Stimulated activated naive CD8-positive, alpha-beta T cell treated with anti-CD3 and anti-CD28 coated beads, Interleukin-15, amount 100 ng/mL, for 72 hours (primary cell): ENCODE measurements at regions not wholly inside any gene's neighbourhood (a gene's known extent, or its start where the extent isn't known, plus 50 kb on each side); places are given as distances from the start of the nearest gene placed in this dataset.

Experiments used
- ATAC-seq: fragments of 150-1000 bp; cut with Tn5 transposase; 2 replicates; pipeline ENCODE4 v1.10.0; 2021; ENCODE audit warnings: mild to moderate bottlenecking, moderate library complexity
- DNase-seq, 2 donors: peaks; one replicate each; pipeline ENCODE4 v3.0.0; 2021 to 2022
- H3K27ac Mint-ChIP-seq, 2 donors: one replicate each; pipeline ENCODE4 v1.8.0; 2022; ENCODE audit warnings: mild to moderate bottlenecking in 2 of 2, mixed read lengths in 2 of 2, moderate library complexity in 2 of 2
- H3K27me3 Mint-ChIP-seq: one replicate; pipeline ENCODE4 v1.8.0; 2022; ENCODE audit warnings: mixed read lengths
- H3K4me1 Mint-ChIP-seq: one replicate; pipeline ENCODE4 v1.8.0; 2022; ENCODE audit warnings: mild to moderate bottlenecking, mixed read lengths
- H3K4me3 Mint-ChIP-seq, 2 donors: one replicate each; pipeline ENCODE4 v1.8.0; 2022; ENCODE audit warnings: mild to moderate bottlenecking in 2 of 2, mixed read lengths in 2 of 2, moderate library complexity in 1 of 2
- H3K9me3 Mint-ChIP-seq, 2 donors: one replicate each; pipeline ENCODE4 v1.8.0; 2022; ENCODE audit warnings: mixed read lengths in 2 of 2

- ATAC-seq (no peak), DNase-seq (no peak)
- no peak overlapping the region for H3K4me3 Mint-ChIP-seq
- peaks cover 7% of the 10 kb centered on the region for H3K27me3 Mint-ChIP-seq
- peaks cover 0 to 4% of the 10 kb centered on the region in 2 donors for H3K9me3 Mint-ChIP-seq
- no peak overlapping the region for H3K27ac Mint-ChIP-seq
- no peaks in the 10 kb centered on the region for H3K4me1 Mint-ChIP-seq
Measured at GRCh38 chr10:33674986-33675599, 340.6 kb upstream of the NRP1 start.

GRCh38 chr10:33674491-33674890, 340.0 kb upstream of the NRP1 start:
- no peaks in the 10 kb centered on the region for H3K4me1 Mint-ChIP-seq
- H3K27ac Mint-ChIP-seq, result no peak overlapping the region
- no peak overlapping the region for H3K4me3 Mint-ChIP-seq
- peaks cover under 1% of the 10 kb centered on the region for H3K27me3 Mint-ChIP-seq
- DNase-seq, result no peak
- no peak for ATAC-seq
- H3K9me3 Mint-ChIP-seq, result peaks cover 0 to 4% of the 10 kb centered on the region in 2 donors

GRCh38 chr10:33673839-33674415, 339.5 kb upstream of the NRP1 start:
- Mint-ChIP-seq H3K27ac (no peak overlapping the region), H3K9me3 (peaks cover 0 to 4% of the 10 kb centered on the region in 2 donors), H3K27me3 (no peaks in the 10 kb centered on the region), H3K4me1 (no peaks in the 10 kb centered on the region), H3K4me3 (no peak overlapping the region)
- DNase-seq (no peak), ATAC-seq (no peak)

- H3K4me3 Mint-ChIP-seq, result no peak overlapping the region
- DNase-seq (no peak), ATAC-seq (no peak)
- peaks cover 8% of the 10 kb centered on the region for H3K4me1 Mint-ChIP-seq
- H3K9me3 Mint-ChIP-seq, result no peaks in the 10 kb centered on the region
- H3K27ac Mint-ChIP-seq, result no peak overlapping the region
- H3K27me3 Mint-ChIP-seq, result no peaks in the 10 kb centered on the region
Measured at GRCh38 chr10:33669904-33670303, 335.4 kb upstream of the NRP1 start.

DNA sequence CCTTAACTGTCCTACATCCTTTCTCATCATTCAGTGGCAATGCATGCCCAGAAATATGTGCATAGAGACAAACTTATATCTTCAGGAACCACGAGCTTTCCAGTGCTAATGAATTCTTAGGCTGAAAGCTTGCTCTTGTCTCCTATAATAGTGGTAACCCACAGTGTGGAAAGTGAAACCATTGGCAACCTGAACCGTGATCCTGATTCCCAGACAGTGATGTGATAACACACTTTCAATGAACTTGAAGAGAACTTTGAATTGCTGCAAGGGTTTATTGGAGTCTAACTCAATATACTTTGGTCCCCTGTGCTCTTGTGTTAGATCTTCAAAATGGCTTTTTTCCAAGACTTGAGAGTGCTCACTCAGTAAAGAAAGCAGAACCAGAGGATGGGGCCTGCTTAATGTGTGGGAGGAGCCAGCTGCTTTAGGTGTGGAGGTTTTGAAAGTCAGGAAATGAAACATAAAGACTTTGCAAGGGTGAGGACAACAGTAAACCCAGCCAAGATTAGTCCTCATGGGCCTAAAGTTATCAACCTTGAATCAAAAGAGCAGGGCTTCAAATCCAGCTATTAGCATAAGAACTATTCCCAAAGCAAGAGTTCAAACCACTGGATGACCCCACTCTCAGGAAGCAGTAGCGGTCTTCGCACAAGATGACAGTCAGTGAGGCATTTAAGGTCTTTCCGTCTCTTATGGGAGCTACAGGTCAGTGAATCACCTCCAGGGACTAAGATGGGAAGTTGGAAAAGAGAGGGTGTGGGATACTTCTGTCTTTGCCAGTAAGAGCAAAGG, 332.4 kb upstream of the NRP1 start:
- peaks cover 12% of the 10 kb centered on the region for H3K27me3 Mint-ChIP-seq
- no peak for ATAC-seq
- peaks cover 12% of the 10 kb centered on the region for H3K4me1 Mint-ChIP-seq
- H3K9me3 Mint-ChIP-seq, result peaks cover 0 to 7% of the 10 kb centered on the region in 2 donors
- H3K4me3 Mint-ChIP-seq, result no peak overlapping the region
- DNase-seq, result no peak
- peak overlapping the region in 1 of 2 donors; percentile 42 for H3K27ac Mint-ChIP-seq

DNA sequence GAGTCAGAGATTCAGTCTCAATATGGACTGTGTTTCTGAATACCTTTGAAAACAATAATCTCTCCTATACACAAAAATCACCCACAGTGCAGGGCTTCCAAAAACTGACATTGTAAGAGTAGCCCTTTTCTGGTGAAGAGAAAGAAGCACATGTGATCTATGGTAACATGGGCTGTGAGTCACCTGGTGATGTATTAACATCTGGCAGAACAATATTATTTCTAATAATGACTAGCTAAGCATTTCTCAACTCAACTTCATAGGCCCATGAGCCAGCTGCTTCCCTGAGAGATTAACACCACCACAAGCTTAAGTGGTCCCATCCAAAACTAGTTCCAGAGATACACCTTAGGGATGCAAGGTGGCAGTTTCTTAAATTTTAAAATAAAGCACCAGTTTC, 331.0 kb upstream of the NRP1 start:
- ATAC-seq, result no peak
- peaks cover 15% of the 10 kb centered on the region for H3K4me1 Mint-ChIP-seq
- no peak for DNase-seq

GRCh38 chr10:33664070-33664469, 329.6 kb upstream of the NRP1 start:
- Mint-ChIP-seq H3K9me3 (peaks cover 0 to 7% of the 10 kb centered on the region in 2 donors), H3K4me3 (no peak overlapping the region), H3K4me1 (peaks cover 15% of the 10 kb centered on the region), H3K27me3 (peaks cover 35% of the 10 kb centered on the region), H3K27ac (no peak overlapping the region)
- ATAC-seq (no peak), DNase-seq (no peak)

More for the DNA sequence above, 331.0 kb upstream of the NRP1 start:
- Mint-ChIP-seq H3K4me3 (no peak overlapping the region), H3K9me3 (peaks cover 0 to 7% of the 10 kb centered on the region in 2 donors), H3K27me3 (peaks cover 20% of the 10 kb centered on the region), H3K27ac (no peak overlapping the region)

GRCh38 chr10:33661580-33662336, 327.3 kb upstream of the NRP1 start:
- peaks cover 38% of the 10 kb centered on the region for H3K27me3 Mint-ChIP-seq
- peaks cover 0 to 7% of the 10 kb centered on the region in 2 donors for H3K9me3 Mint-ChIP-seq
- H3K4me1 Mint-ChIP-seq, result peaks cover 10% of the 10 kb centered on the region
- H3K27ac Mint-ChIP-seq, result peak overlapping the region in 1 of 2 donors; percentile 56
- ATAC-seq (peak; percentile 37), DNase-seq (no peak)
- H3K4me3 Mint-ChIP-seq, result peak overlapping the region in 1 of 2 donors; percentile 37

DNA sequence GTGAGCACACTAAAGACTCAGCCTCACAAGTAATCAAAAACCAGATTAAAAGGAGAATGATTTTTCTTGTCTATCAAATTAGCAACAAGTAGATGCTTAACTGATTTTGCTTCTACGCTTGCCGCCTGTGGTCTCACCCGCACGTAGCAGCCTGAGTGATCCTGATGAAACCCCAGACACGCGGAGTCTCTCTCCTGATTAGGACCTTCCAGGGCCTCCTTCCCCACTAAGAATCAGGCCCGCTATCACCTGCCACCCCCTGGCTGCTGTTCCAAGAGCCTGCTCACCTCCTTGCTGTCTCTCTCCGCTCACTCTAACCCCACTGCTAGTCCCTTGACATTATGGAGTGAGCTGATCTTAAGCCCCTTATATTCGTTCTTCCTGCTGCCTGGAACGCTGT, 325.9 kb upstream of the NRP1 start:
- H3K4me1 Mint-ChIP-seq, result peaks cover 7% of the 10 kb centered on the region
- no peak for ATAC-seq
- peak overlapping the region in 1 of 2 donors; percentile 34 for H3K27ac Mint-ChIP-seq

DNA sequence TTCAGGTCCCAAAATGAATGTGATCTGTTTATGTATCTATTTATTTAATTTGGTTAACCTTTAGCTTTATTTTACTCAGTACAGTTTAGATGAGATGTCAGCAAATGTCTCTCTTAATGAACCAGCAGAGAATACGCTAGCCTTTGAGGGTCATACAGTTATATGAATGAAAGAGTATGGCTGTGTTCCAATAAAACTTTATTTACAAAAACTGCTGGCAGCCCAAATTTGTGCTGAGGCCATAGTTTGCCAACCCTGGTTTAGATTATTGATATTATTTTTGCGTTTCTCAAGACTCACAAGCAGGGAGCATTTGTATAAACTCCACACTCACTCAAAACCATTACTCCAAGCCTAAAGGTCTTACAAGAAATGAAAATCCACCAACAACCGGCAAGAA, 323.4 kb upstream of the NRP1 start:
- DNase-seq (no peak), ATAC-seq (no peak)
- Mint-ChIP-seq H3K27me3 (peaks cover 37% of the 10 kb centered on the region), H3K4me3 (no peak overlapping the region), H3K4me1 (peaks cover 7% of the 10 kb centered on the region), H3K27ac (no peak overlapping the region), H3K9me3 (peaks cover 5 to 9% of the 10 kb centered on the region in 2 donors)

More for the DNA sequence above, 325.9 kb upstream of the NRP1 start:
- Mint-ChIP-seq H3K9me3 (peaks cover 0 to 7% of the 10 kb centered on the region in 2 donors), H3K27me3 (peaks cover 38% of the 10 kb centered on the region), H3K4me3 (no peak overlapping the region)
- no peak for DNase-seq

- Mint-ChIP-seq H3K9me3 (peaks cover 5 to 9% of the 10 kb centered on the region in 2 donors), H3K27me3 (peaks cover 31% of the 10 kb centered on the region), H3K4me1 (peaks cover 7% of the 10 kb centered on the region), H3K27ac (no peak overlapping the region), H3K4me3 (no peak overlapping the region)
- no peak for ATAC-seq
- no peak for DNase-seq
Measured at GRCh38 chr10:33657154-33657908, 322.9 kb upstream of the NRP1 start.

DNA sequence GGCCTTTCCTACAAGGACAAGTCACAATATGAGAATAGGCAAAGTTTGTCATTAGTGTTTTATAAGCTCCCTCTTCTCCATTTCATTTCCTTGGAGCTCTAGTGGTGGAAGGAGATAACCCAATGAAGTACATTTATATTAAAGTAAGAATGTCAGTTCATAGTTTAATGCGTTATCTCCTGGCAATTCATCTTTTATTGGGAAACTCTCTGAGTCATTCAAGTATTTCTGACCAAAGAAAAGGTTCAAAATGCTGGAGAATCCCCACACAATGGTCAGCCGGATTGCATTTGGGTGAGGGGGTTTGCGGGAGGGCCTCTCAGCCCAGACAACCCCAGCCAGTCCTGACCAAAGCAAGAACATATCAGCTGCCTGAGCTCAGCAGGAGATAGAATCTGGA, 321.5 kb upstream of the NRP1 start:
- H3K27me3 Mint-ChIP-seq, result peaks cover 21% of the 10 kb centered on the region
- ATAC-seq (no peak), DNase-seq (no peak)
- no peak overlapping the region for H3K4me3 Mint-ChIP-seq
- H3K9me3 Mint-ChIP-seq, result peaks cover 5 to 9% of the 10 kb centered on the region in 2 donors
- H3K27ac Mint-ChIP-seq, result no peak overlapping the region
- no peaks in the 10 kb centered on the region for H3K4me1 Mint-ChIP-seq

GRCh38 chr10:33655165-33655815, 320.8 kb upstream of the NRP1 start:
- DNase-seq (no peak), ATAC-seq (peak; percentile 42)
- Mint-ChIP-seq H3K9me3 (peaks cover 5 to 9% of the 10 kb centered on the region in 2 donors), H3K27ac (no peak overlapping the region), H3K4me1 (no peaks in the 10 kb centered on the region), H3K27me3 (peaks cover 16% of the 10 kb centered on the region), H3K4me3 (no peak overlapping the region)

- no peak for DNase-seq
- H3K27me3 Mint-ChIP-seq, result peaks cover under 1% of the 10 kb centered on the region
- H3K9me3 Mint-ChIP-seq, result peaks cover 9 to 11% of the 10 kb centered on the region in 2 donors
Measured at GRCh38 chr10:33653584-33654367, 319.3 kb upstream of the NRP1 start.

More at GRCh38 chr10:33653584-33654367, 319.3 kb upstream of the NRP1 start:
- H3K4me3 Mint-ChIP-seq, result no peak overlapping the region
- ATAC-seq, result no peak
- H3K27ac Mint-ChIP-seq, result no peak overlapping the region
- H3K4me1 Mint-ChIP-seq, result no peaks in the 10 kb centered on the region
